NB4 (cell line): ENCODE measurements at regions not wholly inside any gene's neighbourhood (a gene's known extent, or its start where the extent isn't known, plus 50 kb on each side); places are given as distances from the start of the nearest gene placed in this dataset.

Source experiments
- CTCF ChIP-seq: IDR thresholded peaks from one replicate; pipeline ENCODE4 v1.5.1; 2012; ENCODE audit warnings: low read depth, low read length
- MAX ChIP-seq: IDR thresholded peaks from 2 replicates; pipeline ENCODE4 v1.6.1; 2011; ENCODE audit warnings: low read depth, low read length
- MYC ChIP-seq: IDR thresholded peaks from 2 replicates; pipeline ENCODE4 v1.6.1; 2011; ENCODE audit warnings: low read depth, low read length
- POLR2A ChIP-seq: IDR thresholded peaks from 2 replicates; pipeline ENCODE4 v1.6.1; 2011; ENCODE audit warnings: mild to moderate bottlenecking; ENCODE audit not compliant: insufficient read length; ENCODE audit errors: extremely low read depth

DNA sequence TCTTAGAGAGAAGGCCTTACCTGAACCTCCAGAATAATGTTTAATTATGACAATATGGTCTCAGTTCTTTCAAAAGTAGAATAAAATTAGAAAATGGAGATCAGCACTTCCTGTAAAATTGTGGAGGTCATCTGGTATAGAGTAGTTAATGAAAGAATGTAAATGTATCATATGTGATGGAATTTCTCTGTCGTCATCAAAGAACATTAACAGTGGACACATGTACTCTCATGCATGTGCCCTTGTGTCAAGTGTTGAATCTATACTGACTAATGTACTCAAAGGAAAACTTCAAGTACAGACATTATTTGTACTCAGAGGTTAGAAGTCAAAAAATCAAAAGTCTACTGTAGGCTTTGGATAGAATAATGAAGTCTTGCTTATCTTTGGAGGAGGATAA is 129.2 kb upstream of the MYOCD start:
- no peak for TF ChIP-seq CTCF
- TF ChIP-seq POLR2A = no peak
- TF ChIP-seq MAX = no peak
- TF ChIP-seq MYC = no peak
